ENCODE measurements at regions not wholly inside any gene's neighbourhood (a gene's known extent, or its start where the extent isn't known, plus 50 kb on each side); places are given as distances from the start of the nearest gene placed in this dataset.

GRCh38 chr3:157700405-157700804, 197.2 kb upstream of the VEPH1 start:
- no peak for TF ChIP-seq POLR2A (IDR thresholded peaks at IDR 0.05)
- no peak for TF ChIP-seq CTCF (IDR thresholded peaks at IDR 0.05)
